NOMO-1 (cell line): ENCODE measurements at regions not wholly inside any gene's neighbourhood (a gene's known extent, or its start where the extent isn't known, plus 50 kb on each side); places are given as distances from the start of the nearest gene placed in this dataset.

Experiments used
- DNase-seq, 2 experiments: peaks; one replicate each; lab custom pipeline; 2025; ENCODE audit not compliant: unreplicated experiment in 2 of 2; lab: John Stamatoyannopoulos, UW

- DNase-seq: no peak
Observed at GRCh38 chr1:244192325-244192724, 141.2 kb downstream of the ZBTB18 start.

GRCh38 chr1:244196571-244197285, 145.6 kb downstream of the ZBTB18 start:
- no peak for DNase-seq

DNA sequence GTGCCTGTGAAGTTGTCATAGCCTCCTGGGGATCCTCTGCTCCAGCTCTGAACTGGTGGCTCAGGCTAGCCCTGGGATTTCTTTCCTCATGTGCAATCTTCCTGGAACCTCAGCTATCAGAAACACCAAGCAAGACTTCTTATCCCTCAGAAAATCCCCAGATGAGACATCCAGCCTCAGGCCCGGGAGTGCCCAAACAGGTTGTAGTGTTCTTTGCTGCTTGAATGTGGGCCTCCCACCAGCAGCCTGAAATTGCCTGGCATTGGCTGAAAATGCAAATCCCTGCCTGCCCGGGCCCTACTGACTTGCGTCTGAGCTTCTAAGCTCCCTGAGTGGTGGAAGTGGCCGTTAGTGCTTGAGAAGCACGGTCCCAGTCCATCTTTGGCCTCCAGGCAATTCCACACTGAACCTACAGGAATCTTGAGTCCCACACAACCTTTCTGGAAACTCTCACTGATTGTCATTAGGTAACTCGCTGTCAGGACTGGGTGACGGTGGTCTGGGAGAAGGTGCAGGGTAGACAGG, 146.8 kb downstream of the ZBTB18 start:
- DNase-seq: no peak

GRCh38 chr1:244199902-244200301, 148.8 kb downstream of the ZBTB18 start:
- DNase-seq: no peak

- DNase-seq: no peak
Observed at GRCh38 chr1:244200596-244200995, 149.5 kb downstream of the ZBTB18 start.

GRCh38 chr1:244201750-244202149, 150.7 kb downstream of the ZBTB18 start:
- DNase-seq: no peak

GRCh38 chr1:244204004-244204403, 152.9 kb downstream of the ZBTB18 start:
- DNase-seq: no peak

- DNase-seq: no peak
Observed at GRCh38 chr1:244205171-244205570, 154.1 kb downstream of the ZBTB18 start.

GRCh38 chr1:244205906-244206305, 154.8 kb downstream of the ZBTB18 start:
- no peak for DNase-seq

DNA sequence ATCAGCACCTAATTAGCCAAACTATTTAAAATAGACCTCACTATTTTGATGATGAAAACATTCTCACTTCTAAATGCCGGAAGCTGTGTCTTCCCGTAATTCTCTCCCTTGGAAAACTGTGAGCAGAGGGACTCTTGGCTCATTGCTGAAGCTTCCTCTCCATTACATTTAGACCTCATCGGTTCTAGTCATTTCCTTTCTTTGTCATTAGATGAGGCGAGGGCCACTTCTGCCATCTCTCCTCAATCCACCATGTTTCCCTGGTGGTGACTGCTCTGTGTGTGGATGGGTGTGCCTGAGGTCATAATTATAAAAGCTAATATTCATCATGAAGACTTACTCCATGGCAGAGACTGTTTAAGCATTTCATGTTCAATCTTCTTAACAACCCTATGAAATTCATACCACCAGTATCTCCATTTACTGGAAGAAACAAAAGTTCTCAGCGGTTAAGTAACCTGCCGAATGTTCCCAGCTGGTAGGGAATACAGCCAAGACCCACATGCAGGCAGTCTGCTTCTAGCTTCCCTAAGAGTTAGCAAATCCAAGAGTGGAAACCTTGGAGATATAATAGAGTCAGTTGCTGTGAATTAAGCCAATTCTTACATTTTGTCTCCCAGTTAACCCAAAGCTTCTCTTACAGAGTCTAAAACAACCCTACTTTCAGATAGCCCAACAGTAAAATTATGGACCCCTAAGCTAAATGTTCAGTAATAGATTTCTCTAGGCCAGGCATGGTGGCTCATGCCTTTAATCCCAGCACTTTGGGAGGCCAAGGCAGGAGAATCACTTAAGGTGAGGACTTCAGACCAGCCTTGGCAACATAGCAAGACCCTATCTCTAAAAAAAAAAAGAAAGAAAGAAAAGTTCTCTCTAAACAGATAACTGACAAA, 156.2 kb downstream of the ZBTB18 start:
- DNase-seq: no peak

GRCh38 chr1:244207935-244208244, 156.8 kb downstream of the ZBTB18 start:
- no peak for DNase-seq

GRCh38 chr1:244209955-244210354, 158.9 kb downstream of the ZBTB18 start:
- DNase-seq: peak in 1 of 2 experiments; percentile 13

GRCh38 chr1:244210884-244211558, 159.9 kb downstream of the ZBTB18 start:
- no peak for DNase-seq

DNA sequence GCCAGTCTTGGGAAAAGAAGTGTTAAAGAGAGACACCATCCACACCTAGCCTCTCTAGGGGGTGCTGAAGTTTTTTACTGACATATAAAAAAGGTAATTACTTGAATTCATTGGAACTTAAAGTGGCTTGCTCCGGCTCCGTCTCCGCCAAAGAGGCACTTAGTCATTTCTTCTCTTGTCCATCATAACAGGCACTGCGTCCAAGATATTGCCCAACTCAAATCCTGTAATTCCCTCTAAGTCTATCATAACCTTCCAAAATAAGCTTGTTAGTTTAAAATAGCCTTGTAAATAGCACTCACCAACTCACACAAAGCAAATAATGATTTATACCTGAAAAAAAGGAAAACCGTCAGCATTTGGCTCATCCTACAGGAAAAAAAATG, 160.5 kb downstream of the ZBTB18 start:
- no peak for DNase-seq

DNA sequence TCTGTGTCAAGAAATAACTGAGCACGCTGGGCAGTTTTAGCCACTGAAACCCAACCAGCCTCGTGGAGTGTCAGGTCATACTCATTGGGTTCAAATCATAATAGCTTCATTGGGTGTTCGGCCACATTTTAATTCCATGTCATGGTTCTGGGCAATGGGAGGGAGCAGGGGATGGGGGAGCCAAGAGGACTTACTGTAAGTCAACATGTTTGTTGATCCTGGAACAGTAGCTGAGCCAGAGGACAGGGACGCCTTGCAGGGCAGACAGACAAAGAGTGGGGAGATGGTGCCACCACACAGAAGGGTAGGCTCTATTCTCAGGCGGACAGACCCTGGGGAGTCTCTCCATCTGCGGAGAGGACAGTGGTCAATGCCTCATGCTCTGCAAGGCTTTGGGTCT, 161.1 kb downstream of the ZBTB18 start:
- no peak for DNase-seq

GRCh38 chr1:244212797-244213475, 161.9 kb downstream of the ZBTB18 start:
- no peak for DNase-seq

GRCh38 chr1:244214009-244214967, 163.2 kb downstream of the ZBTB18 start:
- DNase-seq: peak in 1 of 2 experiments; percentile 25

DNA sequence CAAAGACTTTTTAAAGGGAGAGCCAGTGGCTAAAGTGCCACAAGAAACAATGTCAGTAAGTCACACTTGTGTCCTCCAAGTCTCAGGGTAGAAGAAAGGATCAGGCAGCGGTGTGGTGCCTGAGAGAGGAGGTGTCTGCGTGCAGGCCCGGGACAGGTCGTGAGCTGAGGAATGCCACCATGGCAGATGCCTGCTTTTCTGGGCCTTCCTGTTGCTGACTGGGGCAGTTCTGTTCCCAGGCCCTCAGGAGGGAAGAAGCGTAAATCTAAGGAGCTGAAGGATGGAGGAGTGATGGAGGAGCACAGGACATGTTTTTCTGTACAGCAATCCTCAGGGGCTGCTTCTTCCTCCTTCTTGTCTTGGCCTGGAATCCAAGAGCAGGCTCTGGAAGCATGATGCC, 165.8 kb downstream of the ZBTB18 start:
- DNase-seq: no peak

- no peak for DNase-seq
Observed at GRCh38 chr1:244217711-244218110, 166.6 kb downstream of the ZBTB18 start.

GRCh38 chr1:244218220-244218619, 167.1 kb downstream of the ZBTB18 start:
- no peak for DNase-seq
